Testis (tissue), 2 donors: ENCODE measurements at regions not wholly inside any gene's neighbourhood (a gene's known extent, or its start where the extent isn't known, plus 50 kb on each side); places are given as distances from the start of the nearest gene placed in this dataset.

Source experiments
- DNase-seq: peaks from one replicate; pipeline ENCODE4 v3.0.0-alpha.2; 2019
- H3K27ac ChIP-seq, 2 donors: fragments of 200-600 bp; sonication (generic); one replicate each; pipeline ENCODE4 v1.5.1; 2019
- H3K27me3 ChIP-seq: fragments of 200-600 bp; sonication (generic); one replicate; pipeline ENCODE4 v1.5.1; 2019
- H3K36me3 ChIP-seq: fragments of 200-600 bp; sonication (generic); one replicate; pipeline ENCODE4 v1.5.1; 2017; ENCODE audit warnings: low read depth; ENCODE audit errors: missing control alignments
- H3K4me1 ChIP-seq: fragments of 200-600 bp; sonication (generic); one replicate; pipeline ENCODE4 v1.5.1; 2019
- H3K4me3 ChIP-seq, 2 donors: fragments of 200-600 bp; sonication (generic); one replicate each; pipeline ENCODE4 v1.5.1; 2017 to 2019
- H3K9me3 ChIP-seq: fragments of 200-600 bp; sonication (generic); one replicate; pipeline ENCODE4 v1.5.1; 2017
- CTCF ChIP-seq, 3 experiments: fragments of 450-650 bp in 2 of 3; fragments of 200-600 bp in 1 of 3; sonication (generic) in 1 of 3; IDR thresholded peaks; one replicate each; pipeline ENCODE4 v1.5.1; 2016 to 2019; ENCODE audit warnings: antibody characterized with exemption in 3 of 3, mild to moderate bottlenecking in 2 of 3, moderate library complexity in 1 of 3
- POLR2A ChIP-seq: fragments of 450-650 bp; IDR thresholded peaks from one replicate; pipeline ENCODE4 v1.6.1; 2017; ENCODE audit warnings: antibody characterized with exemption, mild to moderate bottlenecking, moderate library complexity
- WGBS, 2 donors: methylation state at CpG; one replicate each; pipeline ENCODE4 v1.1.5; 2018; 5-methylcytosine and 5-hydroxymethylcytosine counted together
- intact Hi-C: fragments of 100-400 bp; cut with DNase I; formaldehyde crosslinking; loops from one replicate; pipeline ENCODE4 v1.15.1; 2023; ENCODE audit warnings: low total_unique reads

- TF ChIP-seq CTCF (IDR thresholded peaks at IDR 0.05) (no peak), POLR2A (no peak)
- no peaks in the 10 kb centered on the region for H3K4me1 ChIP-seq
- no peaks in the 10 kb centered on the region for H3K27me3 ChIP-seq
- intact Hi-C loops, result no loop called here
- DNase-seq, result no peak
- H3K9me3 ChIP-seq, result no peaks in the 10 kb centered on the region
- H3K36me3 ChIP-seq, result no peaks in the 10 kb centered on the region
- no peak overlapping the region for H3K27ac ChIP-seq
- 81 to 85% methylated on average over 1 of the region's 1 CpG for WGBS, 2 donors
- H3K4me3 ChIP-seq, result no peak overlapping the region
Measured at GRCh38 chr5:54807421-54807820, 178.0 kb downstream of the ESM1 start.

GRCh38 chr5:54804521-54804920 is 180.9 kb downstream of the ESM1 start:
- H3K36me3 ChIP-seq, result no peaks in the 10 kb centered on the region
- no peaks in the 10 kb centered on the region for H3K27me3 ChIP-seq
- no peaks in the 10 kb centered on the region for H3K4me1 ChIP-seq
- 70 to 75% methylated on average over 2 of the region's 2 CpGs for WGBS, 2 donors
- DNase-seq, result no peak
- no peak overlapping the region for H3K4me3 ChIP-seq
- intact Hi-C loops, result no loop called here
- H3K27ac ChIP-seq, result no peak overlapping the region
- TF ChIP-seq CTCF (IDR thresholded peaks at IDR 0.05) (no peak), POLR2A (no peak)
- no peaks in the 10 kb centered on the region for H3K9me3 ChIP-seq

GRCh38 chr5:54804086-54804485 is 181.3 kb downstream of the ESM1 start:
- H3K4me1 ChIP-seq, result no peaks in the 10 kb centered on the region
- no peaks in the 10 kb centered on the region for H3K9me3 ChIP-seq
- H3K27ac ChIP-seq, result no peak overlapping the region
- no peak overlapping the region for H3K4me3 ChIP-seq
- WGBS, 2 donors, result 78 to 83% methylated on average over 3 of the region's 3 CpGs
- intact Hi-C loops, result no loop called here
- no peaks in the 10 kb centered on the region for H3K36me3 ChIP-seq
- DNase-seq, result no peak
- TF ChIP-seq CTCF (IDR thresholded peaks at IDR 0.05) (no peak), POLR2A (no peak)
- no peaks in the 10 kb centered on the region for H3K27me3 ChIP-seq

- Histone ChIP-seq H3K9me3 (no peaks in the 10 kb centered on the region), H3K36me3 (no peaks in the 10 kb centered on the region), H3K27ac (no peak overlapping the region), H3K4me1 (no peaks in the 10 kb centered on the region), H3K4me3 (no peak overlapping the region), H3K27me3 (no peaks in the 10 kb centered on the region)
- WGBS, 2 donors, result 63 to 68% methylated on average over 3 of the region's 3 CpGs
- intact Hi-C loops, result no loop called here
- no peak for TF ChIP-seq CTCF (IDR thresholded peaks at IDR 0.05)
- no peak for TF ChIP-seq POLR2A
- DNase-seq, result no peak
Measured at GRCh38 chr5:54803471-54804011, 181.9 kb downstream of the ESM1 start.

- no peak for DNase-seq
- no peaks in the 10 kb centered on the region for H3K36me3 ChIP-seq
- H3K27ac ChIP-seq, result no peak overlapping the region
- TF ChIP-seq CTCF (IDR thresholded peaks at IDR 0.05) (no peak), POLR2A (no peak)
- no peaks in the 10 kb centered on the region for H3K9me3 ChIP-seq
- no peaks in the 10 kb centered on the region for H3K27me3 ChIP-seq
- WGBS, 2 donors, result 88 to 93% methylated on average over 1 of the region's 1 CpG
- intact Hi-C loops, result no loop called here
- no peaks in the 10 kb centered on the region for H3K4me1 ChIP-seq
- no peak overlapping the region for H3K4me3 ChIP-seq
Measured at GRCh38 chr5:54799645-54800044, 185.7 kb downstream of the ESM1 start.
